ENCODE measurements at regions not wholly inside any gene's neighbourhood (a gene's known extent, or its start where the extent isn't known, plus 50 kb on each side); places are given as distances from the start of the nearest gene placed in this dataset.

DNA sequence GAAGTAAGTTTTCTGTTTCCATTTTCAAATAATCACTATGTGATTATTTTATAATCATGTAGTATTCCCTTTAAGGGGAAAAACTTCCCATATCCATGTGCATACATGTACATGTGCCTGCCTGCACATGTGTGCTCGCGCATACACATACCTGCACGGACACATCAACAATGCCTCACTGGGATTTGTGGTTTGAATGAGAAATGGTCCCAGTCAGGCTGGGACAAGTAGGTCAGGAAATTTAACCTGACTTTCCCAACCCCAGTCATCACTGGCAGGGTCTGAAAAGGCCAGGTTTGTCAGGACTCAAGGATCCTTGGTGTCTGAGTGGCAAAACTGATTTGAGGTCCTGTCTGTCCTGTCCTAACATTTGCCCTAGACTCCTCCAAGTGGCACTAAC is 109.3 kb upstream of the MRPS22 start:
- Histone ChIP-seq H3K4me3 (ENCODE audit: low read length) (no peak overlapping the region), H3K27me3 (ENCODE audit: control insufficient read depth, insufficient read depth, low read length) (no peaks in the 10 kb centered on the region), H3K9me3 (replicated peaks; ENCODE audit: control insufficient read depth, low read depth, low read length) (no peaks in the 10 kb centered on the region), H3K27ac (ENCODE audit: low read length) (no peak overlapping the region), H3K36me3 (ENCODE audit: control insufficient read depth, insufficient read depth, low read length) (no peaks in the 10 kb centered on the region), H3K4me1 (ENCODE audit: control insufficient read depth, insufficient read depth, low read length) (no peaks in the 10 kb centered on the region)
- WGBS (ENCODE audit: insufficient coverage): no CpG with 5 or more reads among the region's 3 CpGs
- DNase-seq: no peak

DNA sequence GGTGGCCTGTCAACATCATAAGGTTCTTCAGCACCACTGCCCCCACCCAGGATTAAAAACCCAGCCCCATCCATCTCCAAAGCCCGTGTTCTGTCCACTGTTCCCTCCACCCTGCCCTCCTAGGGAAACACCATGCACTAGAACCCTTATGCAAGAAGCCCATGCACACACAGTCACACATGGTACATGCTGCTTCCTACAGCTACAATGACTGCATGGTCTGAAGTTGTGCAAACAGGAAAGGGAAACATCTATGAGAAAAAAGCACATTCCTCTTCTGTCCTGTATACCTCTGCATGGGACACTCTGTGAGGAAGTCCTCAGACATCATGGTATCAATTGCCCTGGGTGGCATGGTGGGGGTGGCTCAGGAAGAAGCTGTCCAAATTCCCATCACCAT is 108.6 kb upstream of the MRPS22 start:
- Histone ChIP-seq H3K36me3 (ENCODE audit: control insufficient read depth, insufficient read depth, low read length) (no peaks in the 10 kb centered on the region), H3K27me3 (ENCODE audit: control insufficient read depth, insufficient read depth, low read length) (no peaks in the 10 kb centered on the region), H3K9me3 (replicated peaks; ENCODE audit: control insufficient read depth, low read depth, low read length) (no peaks in the 10 kb centered on the region), H3K4me3 (ENCODE audit: low read length) (no peak overlapping the region), H3K4me1 (ENCODE audit: control insufficient read depth, insufficient read depth, low read length) (no peaks in the 10 kb centered on the region), H3K27ac (ENCODE audit: low read length) (no peak overlapping the region)
- DNase-seq: no peak
- WGBS (ENCODE audit: insufficient coverage): 67% methylated on average over 1 of the region's 1 CpG

DNA sequence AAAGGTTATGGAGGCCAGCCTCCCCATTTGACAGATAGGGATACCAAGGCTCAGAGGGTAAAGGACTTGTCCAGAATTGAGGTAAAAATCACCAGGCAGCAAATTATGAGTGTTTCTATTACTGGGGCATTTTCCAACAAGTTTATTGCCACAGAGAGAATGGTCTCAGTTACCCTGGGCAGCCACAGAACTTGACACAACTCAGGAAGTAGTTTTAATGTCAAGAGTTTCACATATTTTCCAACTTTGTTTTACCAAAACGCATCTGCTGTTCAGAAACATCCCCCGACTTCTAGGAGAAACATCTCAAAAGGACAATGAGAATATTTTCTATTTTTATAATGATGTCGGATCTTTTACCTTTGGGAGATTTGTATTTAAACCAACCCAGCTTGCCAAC is 107.5 kb upstream of the MRPS22 start:
- DNase-seq: no peak
- no peaks in the 10 kb centered on the region for H3K9me3 ChIP-seq (replicated peaks; ENCODE audit: control insufficient read depth, low read depth, low read length)
- no peaks in the 10 kb centered on the region for H3K36me3 ChIP-seq (ENCODE audit: control insufficient read depth, insufficient read depth, low read length)
- no CpG with 5 or more reads among the region's 3 CpGs for WGBS (ENCODE audit: insufficient coverage)
- no peaks in the 10 kb centered on the region for H3K4me1 ChIP-seq (ENCODE audit: control insufficient read depth, insufficient read depth, low read length)
- H3K4me3 ChIP-seq (ENCODE audit: low read length): no peak overlapping the region
- no peak overlapping the region for H3K27ac ChIP-seq (ENCODE audit: low read length)
- no peaks in the 10 kb centered on the region for H3K27me3 ChIP-seq (ENCODE audit: control insufficient read depth, insufficient read depth, low read length)

DNA sequence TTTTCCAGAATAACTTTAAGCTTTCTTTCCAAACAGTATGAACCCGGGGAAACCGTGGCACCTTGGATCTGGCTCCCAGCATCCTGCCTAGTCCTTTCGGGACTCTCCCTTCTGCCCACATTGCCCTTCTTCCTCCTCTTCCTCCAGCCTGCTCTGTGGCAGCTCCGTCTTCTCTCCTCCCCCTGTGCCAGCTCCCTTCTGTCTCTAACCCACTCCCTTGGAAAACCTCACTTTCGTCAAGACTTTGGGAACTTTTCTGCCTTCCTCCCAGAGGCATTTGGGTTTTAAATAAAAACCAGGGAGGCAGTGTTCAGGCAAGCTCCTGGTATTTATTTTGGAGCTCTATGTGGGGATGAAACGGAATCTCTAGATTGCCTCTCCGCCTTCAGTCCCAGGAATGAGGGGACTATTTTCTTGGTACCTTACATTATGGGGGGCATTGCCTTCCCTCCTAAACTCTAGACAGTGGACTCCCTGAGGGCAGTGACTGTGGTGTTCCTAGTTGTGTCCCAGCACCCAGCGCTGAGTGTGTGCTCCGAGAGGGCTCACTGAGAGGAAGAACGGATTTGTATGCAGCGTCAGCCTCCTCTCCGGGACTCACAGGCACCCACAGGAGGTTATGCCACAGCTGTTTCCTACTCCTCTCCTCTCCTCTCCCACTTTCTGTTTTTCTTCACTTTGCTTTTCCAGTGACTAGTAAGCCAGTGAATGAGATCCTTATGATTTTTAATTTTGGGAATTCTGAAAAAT is 105.4 kb upstream of the MRPS22 start:
- Histone ChIP-seq H3K4me1 (ENCODE audit: control insufficient read depth, insufficient read depth, low read length) (no peaks in the 10 kb centered on the region), H3K36me3 (ENCODE audit: control insufficient read depth, insufficient read depth, low read length) (no peaks in the 10 kb centered on the region), H3K4me3 (ENCODE audit: low read length) (no peak overlapping the region), H3K27ac (ENCODE audit: low read length) (no peak overlapping the region), H3K27me3 (ENCODE audit: control insufficient read depth, insufficient read depth, low read length) (no peaks in the 10 kb centered on the region), H3K9me3 (replicated peaks; ENCODE audit: control insufficient read depth, low read depth, low read length) (no peaks in the 10 kb centered on the region)
- WGBS (ENCODE audit: insufficient coverage): 62% methylated on average over 9 of the region's 12 CpGs
- no peak for DNase-seq

DNA sequence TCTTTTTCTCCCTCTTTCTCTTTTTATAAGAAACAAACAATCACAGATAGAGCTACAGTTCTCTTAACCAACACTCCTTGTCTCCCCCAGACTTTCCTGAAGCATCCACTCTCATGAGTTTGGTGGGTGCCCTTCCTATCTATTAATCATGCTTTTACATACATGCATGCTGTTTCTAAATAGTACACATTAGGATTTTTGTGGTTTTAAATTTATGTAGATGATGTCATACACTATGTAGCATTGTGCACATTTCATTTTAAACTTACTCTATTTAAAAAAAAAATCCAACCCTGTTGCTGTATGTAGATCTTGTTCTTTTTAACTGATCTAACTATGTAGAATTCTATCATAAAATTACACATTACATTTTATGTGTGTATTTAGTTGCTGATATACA is 104.3 kb upstream of the MRPS22 start:
- Histone ChIP-seq H3K9me3 (replicated peaks; ENCODE audit: control insufficient read depth, low read depth, low read length) (no peaks in the 10 kb centered on the region), H3K4me3 (ENCODE audit: low read length) (no peak overlapping the region), H3K36me3 (ENCODE audit: control insufficient read depth, insufficient read depth, low read length) (no peaks in the 10 kb centered on the region), H3K4me1 (ENCODE audit: control insufficient read depth, insufficient read depth, low read length) (no peaks in the 10 kb centered on the region), H3K27me3 (ENCODE audit: control insufficient read depth, insufficient read depth, low read length) (no peaks in the 10 kb centered on the region), H3K27ac (ENCODE audit: low read length) (no peak overlapping the region)
- DNase-seq: no peak

DNA sequence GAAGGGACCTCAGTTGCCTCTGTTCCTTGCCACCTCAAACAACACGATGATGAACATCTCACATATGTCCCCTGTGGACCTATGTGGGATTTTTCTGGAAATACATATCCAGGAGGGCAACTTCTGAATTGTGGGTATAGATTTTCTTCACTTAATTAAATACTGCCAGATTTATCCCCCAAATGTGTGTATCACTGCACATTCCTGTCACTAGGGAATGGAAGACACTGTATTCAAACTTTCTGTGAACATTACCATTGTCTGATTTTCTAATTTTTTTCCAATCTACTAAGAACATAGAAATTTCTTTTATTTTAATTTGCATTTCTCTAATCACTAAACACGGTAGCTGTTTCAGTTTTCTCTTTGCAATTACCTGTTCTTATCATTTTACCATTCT is 102.0 kb upstream of the MRPS22 start:
- Histone ChIP-seq H3K9me3 (replicated peaks; ENCODE audit: control insufficient read depth, low read depth, low read length) (no peaks in the 10 kb centered on the region), H3K4me3 (ENCODE audit: low read length) (no peak overlapping the region), H3K4me1 (ENCODE audit: control insufficient read depth, insufficient read depth, low read length) (no peaks in the 10 kb centered on the region), H3K27me3 (ENCODE audit: control insufficient read depth, insufficient read depth, low read length) (no peaks in the 10 kb centered on the region), H3K27ac (ENCODE audit: low read length) (no peak overlapping the region), H3K36me3 (ENCODE audit: control insufficient read depth, insufficient read depth, low read length) (no peaks in the 10 kb centered on the region)
- DNase-seq: no peak
- WGBS (ENCODE audit: insufficient coverage): no CpG with 5 or more reads among the region's 2 CpGs

DNA sequence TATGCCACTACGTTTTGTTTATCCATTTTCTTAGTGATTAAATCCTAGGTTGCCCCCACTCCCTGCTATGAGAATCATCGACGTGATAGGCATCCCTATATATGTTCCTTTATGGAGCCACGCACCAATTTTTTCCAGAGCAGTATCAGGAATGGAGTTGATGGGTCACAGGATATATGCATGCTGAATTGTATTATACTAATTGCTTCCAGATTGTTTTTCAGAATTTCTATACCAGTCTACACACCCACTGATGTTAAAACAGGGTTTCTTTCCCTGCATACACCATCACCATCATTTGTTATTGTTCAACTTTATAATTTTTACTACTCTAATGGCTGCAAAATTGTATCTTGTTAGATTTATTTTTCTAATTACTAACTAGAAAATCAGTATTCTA is 100.1 kb upstream of the MRPS22 start:
- no CpG with 5 or more reads among the region's 4 CpGs for WGBS (ENCODE audit: insufficient coverage)
- H3K27ac ChIP-seq (ENCODE audit: low read length): no peak overlapping the region
- DNase-seq: no peak
- H3K4me3 ChIP-seq (ENCODE audit: low read length): no peak overlapping the region
- H3K4me1 ChIP-seq (ENCODE audit: control insufficient read depth, insufficient read depth, low read length): no peaks in the 10 kb centered on the region
- no peaks in the 10 kb centered on the region for H3K27me3 ChIP-seq (ENCODE audit: control insufficient read depth, insufficient read depth, low read length)
- no peaks in the 10 kb centered on the region for H3K9me3 ChIP-seq (replicated peaks; ENCODE audit: control insufficient read depth, low read depth, low read length)
- H3K36me3 ChIP-seq (ENCODE audit: control insufficient read depth, insufficient read depth, low read length): no peaks in the 10 kb centered on the region

DNA sequence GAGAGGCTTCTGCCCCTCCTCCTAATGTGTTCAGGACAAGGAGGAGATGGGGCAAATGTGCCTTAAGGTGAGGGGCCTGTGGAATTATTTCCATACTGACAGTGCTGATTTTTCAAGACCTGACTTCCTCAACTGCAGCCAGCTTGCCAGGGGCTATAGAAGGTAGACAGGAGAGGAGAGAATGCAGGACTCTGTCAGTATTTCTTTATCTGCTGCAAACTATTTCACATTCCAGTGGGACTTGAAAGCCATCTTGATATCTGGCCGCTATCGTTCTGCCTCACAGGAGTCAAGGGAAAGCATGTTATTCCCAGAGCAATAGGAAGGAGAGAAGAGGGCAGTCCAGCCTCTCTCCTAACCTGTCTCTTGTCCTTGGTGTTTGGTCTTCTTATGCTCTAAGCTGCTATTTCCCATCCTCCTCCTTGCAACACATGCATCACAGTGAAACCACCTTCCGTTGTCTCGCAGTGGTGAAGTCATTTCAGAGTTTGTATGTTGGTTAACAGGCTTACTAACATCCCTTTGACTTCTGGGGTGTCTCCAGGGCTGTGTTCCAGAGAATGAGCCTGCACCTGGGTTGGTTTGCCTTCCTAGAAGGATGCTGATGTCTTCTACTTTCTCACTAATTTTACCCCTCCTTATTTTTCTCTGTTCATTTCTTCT is 95.1 kb upstream of the MRPS22 start:
- Histone ChIP-seq H3K9me3 (replicated peaks; ENCODE audit: control insufficient read depth, low read depth, low read length) (no peaks in the 10 kb centered on the region), H3K27ac (ENCODE audit: low read length) (no peak overlapping the region), H3K36me3 (ENCODE audit: control insufficient read depth, insufficient read depth, low read length) (no peaks in the 10 kb centered on the region), H3K27me3 (ENCODE audit: control insufficient read depth, insufficient read depth, low read length) (no peaks in the 10 kb centered on the region), H3K4me1 (ENCODE audit: control insufficient read depth, insufficient read depth, low read length) (no peaks in the 10 kb centered on the region), H3K4me3 (ENCODE audit: low read length) (no peak overlapping the region)
- WGBS (ENCODE audit: insufficient coverage): no CpG with 5 or more reads among the region's 4 CpGs
- no peak for DNase-seq

DNA sequence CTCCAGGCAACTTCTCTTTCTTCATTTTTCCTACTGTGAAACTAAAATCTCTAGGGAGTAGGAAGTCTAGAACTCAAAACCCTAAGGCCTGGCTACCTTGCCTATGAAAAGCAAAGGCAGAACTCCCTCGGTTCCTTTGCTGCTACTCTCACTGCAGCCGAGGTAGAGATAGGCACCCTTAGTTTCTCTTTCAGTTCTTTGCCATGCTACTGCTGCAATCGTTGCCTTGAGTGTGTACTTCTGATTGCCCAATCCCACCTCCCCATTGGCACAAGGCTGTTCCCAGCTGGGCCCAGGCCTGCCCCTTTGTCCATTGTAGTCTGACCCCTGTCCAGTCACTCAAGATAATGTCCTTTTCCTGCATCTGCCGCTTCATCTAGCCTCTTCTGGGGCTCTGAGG is 92.3 kb upstream of the MRPS22 start:
- Histone ChIP-seq H3K9me3 (replicated peaks; ENCODE audit: control insufficient read depth, low read depth, low read length) (no peaks in the 10 kb centered on the region), H3K4me3 (ENCODE audit: low read length) (no peak overlapping the region), H3K4me1 (ENCODE audit: control insufficient read depth, insufficient read depth, low read length) (no peaks in the 10 kb centered on the region), H3K27me3 (ENCODE audit: control insufficient read depth, insufficient read depth, low read length) (no peaks in the 10 kb centered on the region), H3K27ac (ENCODE audit: low read length) (no peak overlapping the region), H3K36me3 (ENCODE audit: control insufficient read depth, insufficient read depth, low read length) (no peaks in the 10 kb centered on the region)
- DNase-seq: no peak
- WGBS (ENCODE audit: insufficient coverage): 81% methylated on average over 4 of the region's 4 CpGs

DNA sequence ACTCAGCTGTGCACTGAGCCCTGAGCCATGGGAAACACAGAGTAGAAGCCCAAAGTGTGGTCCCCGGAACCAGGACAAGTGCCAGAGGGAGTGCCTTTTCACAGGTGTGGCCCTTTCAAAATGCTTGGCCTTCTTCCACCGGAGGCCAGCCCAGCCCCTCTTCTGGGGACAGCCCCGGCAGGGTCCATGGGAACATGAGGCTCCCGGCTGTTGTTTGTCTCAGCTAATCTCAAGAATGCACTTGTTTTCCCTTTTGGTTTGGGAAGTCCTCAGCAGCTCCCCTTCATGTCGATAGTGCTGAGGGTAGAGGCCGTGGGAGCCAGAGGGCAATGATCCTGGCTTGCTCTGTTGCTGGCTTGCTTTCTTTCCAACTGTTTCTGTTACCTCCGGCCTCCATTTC is 91.1 kb upstream of the MRPS22 start:
- H3K27me3 ChIP-seq (ENCODE audit: control insufficient read depth, insufficient read depth, low read length): no peaks in the 10 kb centered on the region
- H3K4me1 ChIP-seq (ENCODE audit: control insufficient read depth, insufficient read depth, low read length): no peaks in the 10 kb centered on the region

DNA sequence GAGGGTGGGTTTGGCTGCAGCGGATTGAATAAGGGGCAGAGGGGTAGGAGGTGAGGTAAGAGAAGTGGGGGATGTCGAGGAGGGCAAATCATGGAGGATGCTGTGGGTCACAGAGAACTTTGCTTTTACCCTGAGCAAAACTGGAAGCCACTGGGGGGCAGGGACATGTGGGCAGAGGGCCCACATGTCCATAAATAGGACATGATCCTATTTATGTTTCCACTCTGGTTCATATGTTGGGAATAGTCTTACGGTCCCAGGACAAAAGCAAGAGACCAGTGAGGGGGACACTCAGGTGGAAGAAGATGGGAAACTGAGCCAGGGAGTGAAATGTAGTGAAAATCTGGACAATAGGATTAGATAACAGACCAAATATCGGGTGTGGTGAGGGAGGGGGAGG is 85.5 kb upstream of the MRPS22 start:
- no peak for DNase-seq
- 65% methylated on average over 4 of the region's 4 CpGs for WGBS (ENCODE audit: insufficient coverage)
- H3K36me3 ChIP-seq (ENCODE audit: control insufficient read depth, insufficient read depth, low read length): no peaks in the 10 kb centered on the region

More for the DNA sequence above, 91.1 kb upstream of the MRPS22 start:
- Histone ChIP-seq H3K9me3 (replicated peaks; ENCODE audit: control insufficient read depth, low read depth, low read length) (no peaks in the 10 kb centered on the region), H3K4me3 (ENCODE audit: low read length) (no peak overlapping the region), H3K36me3 (ENCODE audit: control insufficient read depth, insufficient read depth, low read length) (no peaks in the 10 kb centered on the region), H3K27ac (ENCODE audit: low read length) (no peak overlapping the region)
- DNase-seq: no peak
- WGBS (ENCODE audit: insufficient coverage): 76% methylated on average over 6 of the region's 7 CpGs

More for the DNA sequence above, 85.5 kb upstream of the MRPS22 start:
- peaks cover 2% of the 10 kb centered on the region for H3K27me3 ChIP-seq (ENCODE audit: control insufficient read depth, insufficient read depth, low read length)
- no peak overlapping the region for H3K27ac ChIP-seq (ENCODE audit: low read length)
- no peaks in the 10 kb centered on the region for H3K4me1 ChIP-seq (ENCODE audit: control insufficient read depth, insufficient read depth, low read length)
- H3K9me3 ChIP-seq (replicated peaks; ENCODE audit: control insufficient read depth, low read depth, low read length): no peaks in the 10 kb centered on the region
- H3K4me3 ChIP-seq (ENCODE audit: low read length): no peak overlapping the region
